ENCODE measurements at regions not wholly inside any gene's neighbourhood (a gene's known extent, or its start where the extent isn't known, plus 50 kb on each side); places are given as distances from the start of the nearest gene placed in this dataset.

DNA sequence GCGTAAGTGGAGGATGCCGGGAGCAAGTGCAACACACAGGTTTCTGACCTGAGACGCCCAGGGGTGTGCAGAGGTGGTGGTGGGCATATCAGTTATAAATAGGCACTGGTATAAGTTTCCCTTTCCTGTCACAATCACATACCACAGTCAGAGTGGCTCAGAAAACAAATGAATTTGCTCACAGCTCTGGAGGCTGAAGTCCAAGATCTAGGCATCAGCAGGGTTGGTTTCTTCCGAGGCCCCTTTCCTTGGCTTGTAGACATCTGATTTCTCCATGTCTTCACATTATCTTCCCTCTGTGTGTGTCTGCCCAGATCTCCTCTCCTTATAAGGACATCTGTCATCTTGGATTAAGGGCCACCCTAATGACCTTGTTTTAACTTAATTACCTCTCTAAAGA, 250.5 kb upstream of the TNRC6C start:
- WGBS, 2 experiments, result 92 to 95% methylated on average over 4 of the region's 4 CpGs
- no peaks in the 10 kb centered on the region for H3K9me3 ChIP-seq (ENCODE audit: control insufficient read depth, low read length)
- H3K27me3 ChIP-seq (ENCODE audit: control insufficient read depth, insufficient read depth, low read length, poor library complexity, severe bottlenecking), result no peaks in the 10 kb centered on the region
- no peaks in the 10 kb centered on the region for H3K36me3 ChIP-seq (ENCODE audit: control insufficient read depth, insufficient read depth, low read length)
- H3K4me3 ChIP-seq (ENCODE audit: insufficient read depth, low read depth, low read length), result no peak overlapping the region
- no peak overlapping the region for H3K27ac ChIP-seq (ENCODE audit: insufficient read depth, low read depth, low read length, poor library complexity, severe bottlenecking)
- H3K4me1 ChIP-seq (ENCODE audit: control insufficient read depth, insufficient read depth, low read length), result no peaks in the 10 kb centered on the region

DNA sequence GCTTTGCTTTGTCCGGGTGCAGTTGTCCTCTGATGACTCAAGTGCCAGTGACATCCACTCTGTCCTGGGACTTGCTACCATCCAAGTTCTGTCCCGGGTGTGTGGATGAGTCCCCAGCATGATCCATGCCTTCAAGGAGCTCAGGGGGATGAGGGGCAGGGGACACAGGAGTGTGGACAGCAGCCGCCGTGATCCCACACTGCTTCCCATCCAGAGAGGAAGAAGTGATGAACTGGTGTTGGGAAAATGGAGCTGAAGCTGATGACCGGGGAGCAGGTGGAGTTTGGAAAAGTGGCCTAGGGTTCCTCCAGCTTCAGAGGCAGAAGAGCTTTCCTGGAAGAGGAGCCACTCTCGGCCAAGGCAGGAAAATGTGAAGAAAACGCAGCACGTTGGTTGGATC, 249.6 kb upstream of the TNRC6C start:
- WGBS, 2 experiments, result 93 to 94% methylated on average over 8 of the region's 8 CpGs
- Histone ChIP-seq H3K4me3 (ENCODE audit: insufficient read depth, low read depth, low read length) (no peak overlapping the region), H3K9me3 (ENCODE audit: control insufficient read depth, low read length) (no peaks in the 10 kb centered on the region), H3K4me1 (ENCODE audit: control insufficient read depth, insufficient read depth, low read length) (no peaks in the 10 kb centered on the region), H3K27ac (ENCODE audit: insufficient read depth, low read depth, low read length, poor library complexity, severe bottlenecking) (no peak overlapping the region), H3K36me3 (ENCODE audit: control insufficient read depth, insufficient read depth, low read length) (no peaks in the 10 kb centered on the region), H3K27me3 (ENCODE audit: control insufficient read depth, insufficient read depth, low read length, poor library complexity, severe bottlenecking) (no peaks in the 10 kb centered on the region)

DNA sequence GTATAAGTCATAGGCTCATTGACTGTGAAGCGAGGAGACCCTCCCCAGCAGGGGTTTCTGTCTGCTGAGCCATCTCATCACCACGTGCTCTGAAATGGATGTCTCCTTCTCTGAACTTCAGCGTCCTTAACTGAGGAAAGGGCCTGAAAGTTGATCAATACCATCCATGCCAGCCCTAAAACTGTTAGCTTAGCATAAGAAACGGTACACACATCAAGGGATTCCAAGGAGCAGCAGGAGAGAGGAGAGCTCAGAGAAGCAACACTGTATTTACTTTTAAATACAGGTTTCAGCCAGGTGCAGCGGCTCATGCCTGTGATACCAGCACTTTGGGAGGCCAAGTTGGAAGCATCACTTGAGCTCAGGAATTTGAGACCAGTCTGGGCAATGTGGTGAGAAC, 248.9 kb upstream of the TNRC6C start:
- WGBS, 2 experiments, result 54 to 57% methylated on average over 5 of the region's 5 CpGs
- no peaks in the 10 kb centered on the region for H3K36me3 ChIP-seq (ENCODE audit: control insufficient read depth, insufficient read depth, low read length)
- no peaks in the 10 kb centered on the region for H3K27me3 ChIP-seq (ENCODE audit: control insufficient read depth, insufficient read depth, low read length, poor library complexity, severe bottlenecking)
- no peaks in the 10 kb centered on the region for H3K4me1 ChIP-seq (ENCODE audit: control insufficient read depth, insufficient read depth, low read length)
- no peak overlapping the region for H3K4me3 ChIP-seq (ENCODE audit: insufficient read depth, low read depth, low read length)
- no peaks in the 10 kb centered on the region for H3K9me3 ChIP-seq (ENCODE audit: control insufficient read depth, low read length)
- no peak overlapping the region for H3K27ac ChIP-seq (ENCODE audit: insufficient read depth, low read depth, low read length, poor library complexity, severe bottlenecking)

GRCh38 chr17:77712578-77712977, 245.9 kb upstream of the TNRC6C start:
- no peak overlapping the region for H3K4me3 ChIP-seq (ENCODE audit: insufficient read depth, low read depth, low read length)
- no peaks in the 10 kb centered on the region for H3K36me3 ChIP-seq (ENCODE audit: control insufficient read depth, insufficient read depth, low read length)
- H3K27ac ChIP-seq (ENCODE audit: insufficient read depth, low read depth, low read length, poor library complexity, severe bottlenecking), result no peak overlapping the region

GRCh38 chr17:77716289-77716926, 242.1 kb upstream of the TNRC6C start:
- no peaks in the 10 kb centered on the region for H3K4me1 ChIP-seq (ENCODE audit: control insufficient read depth, insufficient read depth, low read length)
- H3K27ac ChIP-seq (ENCODE audit: insufficient read depth, low read depth, low read length, poor library complexity, severe bottlenecking), result no peak overlapping the region
- no peak overlapping the region for H3K4me3 ChIP-seq (ENCODE audit: insufficient read depth, low read depth, low read length)
- H3K27me3 ChIP-seq (ENCODE audit: control insufficient read depth, insufficient read depth, low read length, poor library complexity, severe bottlenecking), result no peaks in the 10 kb centered on the region
- H3K9me3 ChIP-seq (ENCODE audit: control insufficient read depth, low read length), result no peaks in the 10 kb centered on the region
- H3K36me3 ChIP-seq (ENCODE audit: control insufficient read depth, insufficient read depth, low read length), result no peaks in the 10 kb centered on the region
- WGBS, 2 experiments, result 84 to 96% methylated on average over 1 of the region's 1 CpG

More at GRCh38 chr17:77712578-77712977, 245.9 kb upstream of the TNRC6C start:
- Histone ChIP-seq H3K27me3 (ENCODE audit: control insufficient read depth, insufficient read depth, low read length, poor library complexity, severe bottlenecking) (no peaks in the 10 kb centered on the region), H3K4me1 (ENCODE audit: control insufficient read depth, insufficient read depth, low read length) (no peaks in the 10 kb centered on the region), H3K9me3 (ENCODE audit: control insufficient read depth, low read length) (no peaks in the 10 kb centered on the region)

GRCh38 chr17:77717941-77718668, 240.4 kb upstream of the TNRC6C start:
- WGBS, 2 experiments, result 83 to 84% methylated on average over 11 of the region's 11 CpGs
- no peaks in the 10 kb centered on the region for H3K4me1 ChIP-seq (ENCODE audit: control insufficient read depth, insufficient read depth, low read length)
- H3K4me3 ChIP-seq (ENCODE audit: insufficient read depth, low read depth, low read length), result no peak overlapping the region
- no peaks in the 10 kb centered on the region for H3K36me3 ChIP-seq (ENCODE audit: control insufficient read depth, insufficient read depth, low read length)
- H3K27ac ChIP-seq (ENCODE audit: insufficient read depth, low read depth, low read length, poor library complexity, severe bottlenecking), result no peak overlapping the region
- no peaks in the 10 kb centered on the region for H3K9me3 ChIP-seq (ENCODE audit: control insufficient read depth, low read length)
- H3K27me3 ChIP-seq (ENCODE audit: control insufficient read depth, insufficient read depth, low read length, poor library complexity, severe bottlenecking), result no peaks in the 10 kb centered on the region

- H3K27ac ChIP-seq (ENCODE audit: insufficient read depth, low read depth, low read length, poor library complexity, severe bottlenecking), result no peak overlapping the region
- H3K9me3 ChIP-seq (ENCODE audit: control insufficient read depth, low read length), result no peaks in the 10 kb centered on the region
- H3K36me3 ChIP-seq (ENCODE audit: control insufficient read depth, insufficient read depth, low read length), result no peaks in the 10 kb centered on the region
- no peaks in the 10 kb centered on the region for H3K27me3 ChIP-seq (ENCODE audit: control insufficient read depth, insufficient read depth, low read length, poor library complexity, severe bottlenecking)
- 95 to 97% methylated on average over 10 of the region's 10 CpGs for WGBS, 2 experiments
- no peak overlapping the region for H3K4me3 ChIP-seq (ENCODE audit: insufficient read depth, low read depth, low read length)
- no peaks in the 10 kb centered on the region for H3K4me1 ChIP-seq (ENCODE audit: control insufficient read depth, insufficient read depth, low read length)
Observed at GRCh38 chr17:77718669-77718961, 239.9 kb upstream of the TNRC6C start.

DNA sequence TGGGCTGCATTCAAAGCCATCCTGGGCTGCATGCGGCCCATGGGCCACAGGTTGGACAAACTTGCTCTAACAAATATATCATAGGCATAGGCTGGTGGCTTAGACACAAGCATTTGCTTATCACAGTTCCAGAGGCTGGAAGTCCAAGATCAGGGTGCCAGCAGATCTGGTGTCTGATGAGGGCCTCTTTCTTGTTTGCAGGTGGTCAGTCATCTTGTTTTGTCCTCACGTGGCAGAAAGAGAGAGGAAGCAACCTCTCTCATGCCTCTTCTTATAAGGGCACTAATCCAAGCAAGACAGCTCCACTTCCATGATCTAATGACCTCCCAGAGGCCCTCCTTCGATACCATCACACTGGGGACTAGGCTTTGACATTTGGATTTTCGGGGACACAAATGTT, 238.7 kb upstream of the TNRC6C start:
- H3K27me3 ChIP-seq (ENCODE audit: control insufficient read depth, insufficient read depth, low read length, poor library complexity, severe bottlenecking), result no peaks in the 10 kb centered on the region
- 85 to 98% methylated on average over 4 of the region's 4 CpGs for WGBS, 2 experiments
- H3K36me3 ChIP-seq (ENCODE audit: control insufficient read depth, insufficient read depth, low read length), result no peaks in the 10 kb centered on the region
- no peak overlapping the region for H3K4me3 ChIP-seq (ENCODE audit: insufficient read depth, low read depth, low read length)
- H3K27ac ChIP-seq (ENCODE audit: insufficient read depth, low read depth, low read length, poor library complexity, severe bottlenecking), result no peak overlapping the region
- no peaks in the 10 kb centered on the region for H3K4me1 ChIP-seq (ENCODE audit: control insufficient read depth, insufficient read depth, low read length)
- H3K9me3 ChIP-seq (ENCODE audit: control insufficient read depth, low read length), result no peaks in the 10 kb centered on the region

DNA sequence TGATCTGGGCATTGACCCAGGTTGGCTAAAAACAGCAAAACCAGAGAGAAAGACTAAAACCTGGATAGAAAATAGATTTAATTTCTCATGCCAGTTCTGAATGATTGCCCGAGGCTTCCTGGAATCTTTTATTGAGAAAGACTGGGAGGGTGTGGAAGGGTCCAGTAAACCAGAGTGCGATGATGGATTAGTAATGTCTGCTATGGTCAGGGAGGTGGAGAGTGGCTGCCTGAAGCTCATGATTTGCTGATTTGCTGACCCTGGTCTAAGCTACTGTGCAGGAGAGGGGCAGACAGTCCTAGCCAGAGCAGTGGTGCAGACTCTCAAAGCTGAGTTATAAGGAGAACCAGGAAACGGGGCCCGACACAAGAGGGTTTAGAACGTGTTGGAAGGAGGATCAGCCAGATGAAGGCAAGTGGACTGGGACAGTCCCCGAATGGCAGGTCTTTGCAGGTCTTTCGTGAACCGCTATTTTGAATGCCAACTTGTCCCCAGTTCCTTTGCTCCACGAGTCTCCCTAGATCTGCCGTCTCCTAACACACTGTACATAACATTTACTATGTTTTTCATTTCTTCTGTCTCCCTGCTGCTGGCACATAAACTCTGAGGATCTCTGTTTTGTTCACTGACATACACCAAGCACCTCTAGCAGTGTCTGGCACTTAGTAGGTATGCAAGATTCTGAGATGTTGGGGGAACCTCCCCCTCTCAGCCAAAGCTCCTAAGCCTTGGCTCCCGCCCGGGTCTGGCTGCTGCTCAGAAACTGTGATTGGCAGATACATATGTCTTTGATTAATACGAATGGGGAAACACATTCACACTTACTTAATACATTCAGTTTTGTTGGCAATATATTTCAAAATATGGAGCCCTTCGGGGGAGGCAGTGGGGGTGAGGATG, 237.3 kb upstream of the TNRC6C start:
- Histone ChIP-seq H3K36me3 (ENCODE audit: control insufficient read depth, insufficient read depth, low read length) (no peaks in the 10 kb centered on the region), H3K27me3 (ENCODE audit: control insufficient read depth, insufficient read depth, low read length, poor library complexity, severe bottlenecking) (no peaks in the 10 kb centered on the region), H3K27ac (ENCODE audit: insufficient read depth, low read depth, low read length, poor library complexity, severe bottlenecking) (no peak overlapping the region), H3K4me3 (ENCODE audit: insufficient read depth, low read depth, low read length) (no peak overlapping the region), H3K4me1 (ENCODE audit: control insufficient read depth, insufficient read depth, low read length) (no peaks in the 10 kb centered on the region), H3K9me3 (ENCODE audit: control insufficient read depth, low read length) (no peaks in the 10 kb centered on the region)
- WGBS, 2 experiments, result 90% methylated on average over 13 of the region's 14 CpGs

DNA sequence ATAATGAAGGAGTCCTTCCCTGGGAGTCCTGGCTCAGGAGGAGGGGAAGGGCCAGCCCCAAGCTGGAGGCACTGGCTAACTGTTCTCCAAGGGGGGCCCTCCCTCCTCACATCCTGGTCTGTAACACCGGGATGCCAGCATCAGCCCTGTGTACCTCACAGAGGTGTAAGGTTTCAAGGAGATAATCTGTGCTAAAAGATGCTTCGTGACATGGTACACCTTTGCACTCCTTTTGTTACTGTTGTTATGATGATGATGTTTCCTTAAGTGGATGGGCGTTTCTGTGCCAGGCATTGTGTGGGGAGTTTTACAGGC, 236.7 kb upstream of the TNRC6C start:
- H3K4me1 ChIP-seq (ENCODE audit: control insufficient read depth, insufficient read depth, low read length), result peaks cover 3% of the 10 kb centered on the region
- no peak overlapping the region for H3K4me3 ChIP-seq (ENCODE audit: insufficient read depth, low read depth, low read length)
- no peak overlapping the region for H3K27ac ChIP-seq (ENCODE audit: insufficient read depth, low read depth, low read length, poor library complexity, severe bottlenecking)
- H3K27me3 ChIP-seq (ENCODE audit: control insufficient read depth, insufficient read depth, low read length, poor library complexity, severe bottlenecking), result no peaks in the 10 kb centered on the region
- H3K36me3 ChIP-seq (ENCODE audit: control insufficient read depth, insufficient read depth, low read length), result no peaks in the 10 kb centered on the region
- no peaks in the 10 kb centered on the region for H3K9me3 ChIP-seq (ENCODE audit: control insufficient read depth, low read length)
- 56 to 62% methylated on average over 3 of the region's 3 CpGs for WGBS, 2 experiments

Data from ectodermal cell (in vitro differentiated cells).